CD14-positive monocyte (primary cell): ENCODE measurements at regions not wholly inside any gene's neighbourhood (a gene's known extent, or its start where the extent isn't known, plus 50 kb on each side); places are given as distances from the start of the nearest gene placed in this dataset.

Experiments used
- DNase-seq, 3 donors: peaks; one replicate each; pipeline ENCODE4 v3.0.0-alpha.2; 2011 to 2022
- H2AFZ ChIP-seq: 2 replicates; pipeline ENCODE4 v1.6.0; 2012; ENCODE audit warnings: mild to moderate bottlenecking, low read depth, low read length, inconsistent platforms; ENCODE audit not compliant: insufficient read depth, poor library complexity, severe bottlenecking
- H3K27ac ChIP-seq, 2 donors: 1 replicate in 1 of 2; 2 replicates in 1 of 2; pipeline ENCODE4 v1.5.1; 2012 to 2013; ENCODE audit warnings: low read length in 2 of 2, control low read depth in 1 of 2, inconsistent platforms in 1 of 2, low read depth in 1 of 2, mild to moderate bottlenecking in 1 of 2
- H3K27me3 ChIP-seq, 2 donors: one replicate each; pipeline versions ENCODE4 v1.6.0 to v1.6.1; 2011 to 2013; ENCODE audit warnings: low read length in 2 of 2; ENCODE audit not compliant: control insufficient read depth in 2 of 2, insufficient read depth in 2 of 2
- H3K36me3 ChIP-seq, 2 donors: replicated peaks in 1 of 2; 1 replicate in 1 of 2; 2 replicates in 1 of 2; pipeline versions ENCODE4 v1.5.1 to v1.6.1; 2012 to 2013; ENCODE audit warnings: low read length in 2 of 2, control low read depth in 1 of 2, inconsistent platforms in 1 of 2, mild to moderate bottlenecking in 1 of 2; ENCODE audit not compliant: insufficient read depth in 2 of 2, control insufficient read depth in 1 of 2
- H3K4me1 ChIP-seq, 2 donors: 1 replicate in 1 of 2; 2 replicates in 1 of 2; pipeline versions ENCODE4 v1.5.1 to v1.6.1; 2012 to 2013; ENCODE audit warnings: low read length in 2 of 2, control low read depth in 1 of 2, inconsistent platforms in 1 of 2, mild to moderate bottlenecking in 1 of 2, moderate library complexity in 1 of 2; ENCODE audit not compliant: insufficient read depth in 2 of 2, control insufficient read depth in 1 of 2
- H3K4me2 ChIP-seq: replicated peaks from 2 replicates; pipeline ENCODE3; 2012; ENCODE audit warnings: low read length, moderate library complexity, mild to moderate bottlenecking; ENCODE audit not compliant: poor library complexity, severe bottlenecking; ENCODE audit errors: extremely low read depth
- H3K4me3 ChIP-seq, 3 experiments: fragments of 200-600 bp in 1 of 3; sonication (generic) in 1 of 3; replicated peaks in 1 of 3; 1 replicate in 2 of 3; 2 replicates in 1 of 3; pipeline ENCODE4 v1.5.1; 2011 to 2013; ENCODE audit warnings: low read length in 3 of 3, mild to moderate bottlenecking in 3 of 3, control low read depth in 2 of 3, low read depth in 2 of 3, inconsistent platforms in 1 of 3, moderate library complexity in 1 of 3
- H3K79me2 ChIP-seq: 2 replicates; pipeline ENCODE4 v1.6.0; 2012; ENCODE audit warnings: mild to moderate bottlenecking, control low read depth, inconsistent platforms, low read length, moderate library complexity; ENCODE audit not compliant: insufficient read depth
- H3K9ac ChIP-seq: 2 replicates; pipeline ENCODE4 v1.6.0; 2017; ENCODE audit warnings: low read length, mild to moderate bottlenecking; ENCODE audit not compliant: insufficient read depth, poor library complexity, severe bottlenecking
- H3K9me3 ChIP-seq, 2 donors: replicated peaks in 1 of 2; 1 replicate in 1 of 2; 2 replicates in 1 of 2; pipeline versions ENCODE4 v1.5.1 to v1.6.1; 2012 to 2013; ENCODE audit warnings: low read length in 2 of 2, control low read depth in 1 of 2; ENCODE audit not compliant: control insufficient read depth in 1 of 2, insufficient read depth in 1 of 2
- H4K20me1 ChIP-seq: 2 replicates; pipeline ENCODE4 v1.6.0; 2012; ENCODE audit warnings: mild to moderate bottlenecking, low read length, control low read depth, moderate library complexity; ENCODE audit not compliant: insufficient read depth
- H3K27ac Mint-ChIP-seq, 7 donors: one replicate each; pipeline ENCODE4 v1.8.0; 2020; ENCODE audit warnings: mild to moderate bottlenecking in 7 of 7, mixed read lengths in 7 of 7, moderate library complexity in 6 of 7, inconsistent platforms in 2 of 7
- H3K27me3 Mint-ChIP-seq, 3 donors: one replicate each; pipeline ENCODE4 v1.8.0; 2021 to 2022; ENCODE audit warnings: low read depth in 3 of 3, mild to moderate bottlenecking in 3 of 3, mixed read lengths in 3 of 3, moderate library complexity in 3 of 3, inconsistent platforms in 1 of 3
- H3K36me3 Mint-ChIP-seq, 2 donors: one replicate each; pipeline ENCODE4 v1.8.0; 2020; ENCODE audit warnings: mixed read lengths in 2 of 2, inconsistent platforms in 1 of 2, mild to moderate bottlenecking in 1 of 2
- H3K4me1 Mint-ChIP-seq: one replicate; pipeline ENCODE4 v1.8.0; 2020; ENCODE audit warnings: mild to moderate bottlenecking, mixed read lengths
- H3K4me3 Mint-ChIP-seq, 2 donors: one replicate each; pipeline ENCODE4 v1.8.0; 2020; ENCODE audit warnings: mild to moderate bottlenecking in 2 of 2, mixed read lengths in 2 of 2, moderate library complexity in 1 of 2
- H3K9me3 Mint-ChIP-seq, 7 donors: one replicate each; pipeline ENCODE4 v1.8.0; 2020 to 2022; ENCODE audit warnings: mixed read lengths in 7 of 7, mild to moderate bottlenecking in 6 of 7, moderate library complexity in 6 of 7, inconsistent platforms in 2 of 7
- CTCF ChIP-seq: fragments of 200-600 bp; IDR thresholded peaks from one replicate; pipeline ENCODE4 v1.8.0; 2022; ENCODE audit warnings: antibody characterized with exemption, mild to moderate bottlenecking
- WGBS: methylation state at CpG from one replicate; pipeline ENCODE4 v1.1.5; 2013; ENCODE audit warnings: missing lambda C conversion rate; ENCODE audit not compliant: insufficient coverage; 5-methylcytosine and 5-hydroxymethylcytosine counted together
- intact Hi-C, 2 donors: fragments of 100-400 bp; cut with micrococcal nuclease; formaldehyde crosslinking; loops; one replicate each; pipeline versions ENCODE4 v1.15.0 to v1.15.1; 2023

GRCh38 chr5:159536166-159536565 lies 205.9 kb upstream of the IL12B start:
- Histone ChIP-seq H4K20me1 (no peaks in the 10 kb centered on the region), H2AFZ (no peak overlapping the region), H3K9ac (no peak overlapping the region), H3K4me3 (no peak overlapping the region), H3K9me3 (no peaks in the 10 kb centered on the region), H3K36me3 (no peaks in the 10 kb centered on the region), H3K79me2 (no peaks in the 10 kb centered on the region), H3K27me3 (no peaks in the 10 kb centered on the region), H3K27ac (no peak overlapping the region), H3K4me2 (no peak overlapping the region), H3K4me1 (no peaks in the 10 kb centered on the region)
- H3K9me3 Mint-ChIP-seq = no peaks in the 10 kb centered on the region
- 100% methylated on average over 1 of the region's 3 CpGs for WGBS
- H3K4me3 Mint-ChIP-seq = no peak overlapping the region
- no peaks in the 10 kb centered on the region for H3K4me1 Mint-ChIP-seq
- TF ChIP-seq CTCF = no peak
- no peaks in the 10 kb centered on the region for H3K36me3 Mint-ChIP-seq
- peaks cover 0 to 3% (median 2%) of the 10 kb centered on the region in 3 donors for H3K27me3 Mint-ChIP-seq
- DNase-seq = no peak
- intact Hi-C loops = no loop called here
- H3K27ac Mint-ChIP-seq = no peak overlapping the region

- no peak for TF ChIP-seq CTCF
- Histone ChIP-seq H3K27me3 (no peaks in the 10 kb centered on the region), H3K9me3 (no peaks in the 10 kb centered on the region), H3K4me2 (no peak overlapping the region), H3K79me2 (no peaks in the 10 kb centered on the region), H3K9ac (no peak overlapping the region), H3K4me3 (no peak overlapping the region), H4K20me1 (no peaks in the 10 kb centered on the region), H2AFZ (no peak overlapping the region), H3K27ac (no peak overlapping the region), H3K36me3 (no peaks in the 10 kb centered on the region), H3K4me1 (no peaks in the 10 kb centered on the region)
- WGBS = 80% methylated on average over 3 of the region's 8 CpGs
- Mint-ChIP-seq H3K4me3 (no peak overlapping the region), H3K27me3 (peaks cover 0 to 3% (median 2%) of the 10 kb centered on the region in 3 donors), H3K9me3 (no peaks in the 10 kb centered on the region), H3K36me3 (no peaks in the 10 kb centered on the region), H3K4me1 (no peaks in the 10 kb centered on the region), H3K27ac (no peak overlapping the region)
- intact Hi-C loops = no loop called here
- no peak for DNase-seq
Measured at GRCh38 chr5:159536646-159537045, 206.4 kb upstream of the IL12B start.
